Activated naive CD8-positive, alpha-beta T cell treated with anti-CD3 and anti-CD28 coated beads, Interleukin-2, amount 50 U/mL, for 16 hours (primary cell): ENCODE measurements at regions not wholly inside any gene's neighbourhood (a gene's known extent, or its start where the extent isn't known, plus 50 kb on each side); places are given as distances from the start of the nearest gene placed in this dataset.

Experiments used
- DNase-seq: peaks from one replicate; pipeline ENCODE4 v3.0.0-alpha.2; 2020; ENCODE audit warnings: low read depth, low spot score

DNA sequence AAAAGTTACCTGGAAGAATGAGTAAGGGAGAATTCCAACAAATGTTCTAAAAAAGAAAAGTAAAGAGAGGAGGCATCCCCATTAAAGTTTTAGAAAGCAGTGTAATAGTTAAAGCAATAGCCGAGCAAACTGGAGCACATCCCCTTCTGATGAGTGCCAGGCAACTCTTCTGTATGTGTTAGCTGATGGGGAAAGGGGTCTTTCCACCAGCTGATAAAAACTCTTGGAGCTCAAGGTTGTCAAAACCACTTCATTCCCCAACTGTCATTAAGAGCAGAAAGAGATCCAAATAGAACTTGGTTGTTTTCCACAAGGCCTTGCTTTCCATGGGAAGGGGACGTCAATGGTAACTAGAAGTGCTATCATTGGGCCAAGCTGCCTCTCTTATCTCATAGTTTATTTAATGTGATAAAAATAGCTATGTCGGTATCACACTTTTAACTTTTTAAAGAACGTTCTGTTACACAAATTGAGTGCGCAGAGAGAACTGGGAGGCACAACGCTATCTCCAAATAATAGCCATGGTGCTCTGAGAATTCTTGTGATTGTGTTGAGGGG is 116.9 kb downstream of the POLR2M start:
- DNase-seq = no peak

DNA sequence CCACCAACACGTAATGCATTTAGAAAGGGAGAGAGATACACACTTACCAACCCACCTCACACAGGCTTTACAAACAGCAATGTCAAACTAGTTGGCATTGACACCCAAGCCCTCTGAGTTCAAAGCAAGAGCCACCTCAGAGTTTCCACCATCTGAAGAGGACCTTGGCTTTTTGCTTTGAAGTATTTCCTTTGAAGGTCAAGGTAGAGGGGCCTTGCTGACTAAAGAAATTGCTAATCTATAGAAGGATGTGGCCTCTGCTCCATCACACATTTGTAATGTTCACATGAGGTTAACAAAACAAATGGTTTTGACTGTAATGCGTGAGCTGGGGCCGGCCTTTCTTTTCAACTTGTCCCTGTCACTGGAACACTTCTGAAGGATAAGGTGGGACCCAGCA is 117.7 kb downstream of the POLR2M start:
- no peak for DNase-seq

DNA sequence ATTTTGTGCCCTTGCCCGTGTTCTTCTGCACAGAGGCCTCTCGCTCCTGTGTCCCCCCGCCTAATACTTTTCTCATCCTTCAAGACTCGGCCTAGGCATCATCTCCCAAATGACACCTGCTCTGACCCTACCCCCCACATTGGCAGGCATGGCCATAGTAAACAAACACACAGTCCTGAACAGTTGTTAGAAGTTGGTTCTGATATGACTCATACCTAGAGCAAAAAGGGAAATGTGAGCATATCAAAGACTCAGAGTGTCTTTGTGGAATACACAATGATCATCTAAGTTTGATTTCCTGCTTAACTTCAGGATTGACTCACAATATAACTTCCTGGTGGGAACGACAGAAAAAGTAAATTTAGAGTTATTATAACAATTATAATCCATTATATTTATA is 120.5 kb downstream of the POLR2M start:
- DNase-seq = no peak

DNA sequence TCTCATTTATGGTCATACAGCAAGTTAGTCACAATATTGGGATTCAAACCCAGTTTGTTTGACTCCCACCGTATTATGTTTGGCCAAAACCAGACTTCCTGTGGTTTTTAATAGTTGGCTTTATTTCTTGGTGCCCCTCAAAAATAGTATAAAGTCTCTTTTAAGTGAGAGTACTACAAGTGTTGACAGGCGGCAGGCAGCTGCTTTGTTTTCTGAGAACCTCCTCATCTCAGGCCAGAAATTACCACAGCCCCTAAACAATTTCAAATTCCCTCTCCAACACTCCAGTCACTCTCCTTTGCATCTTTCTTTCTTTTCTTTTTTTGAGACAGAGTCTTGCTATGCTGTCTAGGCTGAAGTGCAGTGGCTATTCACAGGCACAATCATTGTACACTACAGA is 121.5 kb downstream of the POLR2M start:
- DNase-seq = no peak

DNA sequence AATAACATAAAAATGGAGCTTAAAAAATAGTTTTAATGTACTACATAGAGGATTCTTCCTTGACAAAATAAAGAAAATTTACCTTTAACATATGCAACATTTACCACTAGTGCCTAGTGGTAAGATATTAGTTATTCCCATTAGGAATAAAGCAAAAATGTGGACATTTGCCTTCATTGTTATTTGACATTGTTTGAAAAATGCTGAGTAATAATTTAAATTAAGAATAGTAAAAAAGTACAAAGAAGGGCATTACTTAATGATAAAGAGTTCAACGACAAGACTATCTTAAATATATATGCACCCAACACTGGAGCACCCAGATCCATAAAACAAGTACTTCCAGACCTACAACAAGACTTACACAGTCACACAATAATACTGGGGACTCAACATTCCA is 125.7 kb downstream of the POLR2M start:
- DNase-seq = no peak

DNA sequence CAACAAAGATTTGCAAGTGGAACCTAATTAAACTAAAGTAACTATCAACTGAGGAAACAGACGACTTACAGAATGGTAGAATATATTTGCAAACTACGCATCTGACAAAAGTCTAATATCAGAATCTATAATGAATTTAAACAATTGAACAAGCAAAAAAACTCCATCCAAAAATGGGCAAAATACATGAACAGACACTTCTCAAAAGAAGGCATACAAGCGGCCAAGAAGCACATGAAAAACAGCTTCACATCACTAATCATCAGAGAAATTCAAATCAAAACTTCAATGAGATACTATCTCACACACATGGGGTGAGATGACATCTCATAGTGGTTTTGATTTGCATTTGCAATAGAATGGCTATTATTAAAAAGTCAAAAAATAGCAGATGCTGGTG is 128.6 kb downstream of the POLR2M start:
- DNase-seq = no peak

DNA sequence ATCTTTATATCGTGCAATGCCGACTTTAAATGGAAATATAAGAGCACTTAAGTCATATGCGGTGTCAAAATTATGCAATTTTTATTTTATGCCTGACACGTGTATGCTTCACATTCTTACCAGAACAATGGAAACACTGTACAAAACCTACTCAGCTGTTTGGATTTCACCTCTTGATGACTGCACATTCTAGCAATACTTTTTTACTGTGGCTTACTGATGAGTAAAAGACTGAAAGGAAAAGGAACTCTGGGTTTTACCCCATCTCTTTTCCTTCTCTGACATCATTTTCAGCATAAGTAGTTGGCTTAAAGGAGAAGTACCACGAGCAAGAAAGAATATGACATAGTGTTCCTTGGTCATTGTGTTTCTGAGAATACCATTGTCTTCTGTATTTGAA is 142.8 kb downstream of the POLR2M start:
- no peak for DNase-seq

DNA sequence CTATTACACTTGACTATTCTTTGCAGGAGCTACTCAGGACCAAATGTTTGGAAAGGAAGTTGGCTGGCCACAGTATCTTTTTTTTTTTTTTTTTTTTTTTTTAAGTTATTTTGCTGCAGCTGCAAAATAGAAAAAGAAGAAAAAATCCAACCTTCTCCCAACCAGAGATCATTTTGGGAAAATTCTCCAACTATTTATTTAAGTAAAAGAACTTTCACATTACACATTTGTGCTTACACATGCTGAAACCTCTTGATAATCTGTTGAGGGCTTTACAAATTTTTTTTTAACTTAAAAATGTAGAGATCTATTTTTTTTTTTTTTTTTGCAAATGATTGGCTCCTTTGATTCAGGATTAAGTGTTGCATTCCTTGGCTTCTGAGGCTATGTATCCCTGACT is 148.0 kb downstream of the POLR2M start:
- DNase-seq = no peak

DNA sequence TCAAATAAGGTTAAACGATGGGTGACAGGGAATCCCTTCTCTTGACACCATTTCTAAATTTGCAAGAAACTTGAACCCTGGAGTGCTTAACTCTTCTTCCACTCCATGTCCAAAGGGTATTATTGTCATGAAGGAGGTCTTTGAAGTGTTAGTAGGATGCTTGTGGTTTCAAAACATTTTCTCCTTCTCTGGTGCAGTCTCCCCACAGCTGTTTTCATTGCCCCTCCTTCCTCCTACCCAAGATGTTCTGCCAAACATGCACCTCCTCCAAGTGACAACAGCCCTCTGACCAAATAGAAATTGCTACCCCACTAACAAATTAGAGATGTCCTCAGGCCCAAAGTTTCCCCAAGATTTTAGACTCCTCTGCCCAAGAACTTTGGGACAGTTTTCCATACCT is 151.4 kb downstream of the POLR2M start:
- no peak for DNase-seq

DNA sequence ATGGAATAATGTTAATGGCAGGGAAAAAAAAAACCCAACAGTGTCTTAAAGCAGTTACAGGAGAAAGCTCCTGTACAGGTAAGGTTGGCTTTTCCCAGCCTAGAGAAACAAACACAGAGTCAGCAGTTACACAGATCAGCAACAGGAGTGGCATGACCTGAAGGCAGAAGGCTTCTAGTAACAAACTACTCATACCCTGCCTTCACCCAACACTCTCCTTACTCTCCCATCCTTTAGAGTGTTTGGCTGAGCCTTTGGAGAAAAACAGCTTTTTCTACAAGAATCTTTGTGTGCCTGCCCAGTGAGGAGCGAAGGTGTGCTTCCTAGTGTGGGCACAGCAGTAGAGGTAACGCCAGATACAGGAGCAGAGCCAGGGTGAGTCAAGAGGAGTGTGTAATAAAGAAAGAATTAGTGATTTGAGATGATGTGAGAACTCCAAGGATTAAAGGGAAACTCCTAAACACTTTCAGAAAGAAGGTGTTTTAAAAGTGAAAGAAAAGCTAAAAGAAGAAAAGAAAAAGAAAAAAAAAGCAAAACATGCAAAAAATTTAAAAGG is 152.7 kb downstream of the POLR2M start:
- no peak for DNase-seq

DNA sequence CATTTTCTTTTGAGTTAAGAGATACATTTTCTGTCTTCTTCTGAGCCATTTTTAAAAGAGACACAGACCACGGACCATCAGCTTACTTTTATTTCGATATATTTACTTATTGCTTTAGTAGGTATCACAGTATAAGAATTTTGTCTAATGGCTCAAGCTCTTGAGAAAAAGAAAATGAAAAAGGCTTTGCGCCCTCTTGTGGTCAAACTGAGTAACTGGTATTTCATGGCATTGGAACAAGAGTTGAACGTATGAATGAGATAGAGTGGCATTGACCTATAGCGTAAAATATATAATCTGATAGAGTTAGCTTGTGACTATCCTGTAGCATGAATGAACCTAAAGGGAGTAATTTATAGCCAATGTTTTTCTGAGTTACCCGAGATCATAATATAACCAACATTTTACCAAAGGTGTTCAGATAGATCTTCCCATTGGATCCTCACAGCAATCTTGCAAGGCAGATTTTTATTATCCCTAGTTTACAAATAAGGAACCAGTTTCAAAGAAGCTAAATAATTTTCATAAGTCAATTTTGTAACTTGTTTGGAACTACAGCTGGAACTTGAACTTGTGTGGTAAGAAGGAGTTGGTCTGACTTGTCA is 154.6 kb downstream of the POLR2M start:
- DNase-seq = no peak

DNA sequence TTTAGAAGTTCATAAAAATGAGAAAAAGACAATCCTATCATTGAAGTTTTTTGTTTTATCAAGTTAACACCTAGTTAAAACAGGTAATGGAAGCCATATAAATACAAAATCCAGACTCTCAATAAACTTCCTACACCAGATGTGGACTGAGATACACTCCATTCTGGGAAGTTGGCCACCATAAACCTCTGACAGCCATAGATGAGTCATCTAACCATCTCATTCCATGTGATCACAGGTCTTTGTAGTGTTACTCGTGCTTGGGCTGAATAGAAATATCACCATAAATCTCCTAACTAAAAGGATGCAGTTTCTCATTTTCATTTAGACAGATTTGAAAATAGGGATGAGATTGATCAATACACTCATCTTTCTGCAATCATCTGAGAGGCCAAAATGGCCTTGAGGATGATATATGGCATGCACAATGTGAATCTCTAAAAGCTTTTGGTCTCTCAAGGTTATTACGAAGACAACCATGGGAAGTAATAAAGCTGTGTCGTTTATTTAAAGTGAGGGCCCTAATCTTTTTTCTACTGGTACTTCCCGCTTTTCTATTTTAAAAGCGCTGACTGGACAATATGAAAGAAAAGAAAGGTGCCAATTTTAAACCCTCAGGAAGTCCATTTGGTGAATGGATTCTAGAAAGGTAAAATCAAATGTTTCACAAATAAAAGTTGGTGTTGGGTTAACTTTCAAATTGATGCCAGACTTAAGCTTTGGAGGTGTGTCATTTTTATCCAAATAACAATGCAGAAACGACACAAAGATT is 155.5 kb downstream of the POLR2M start:
- DNase-seq = no peak

DNA sequence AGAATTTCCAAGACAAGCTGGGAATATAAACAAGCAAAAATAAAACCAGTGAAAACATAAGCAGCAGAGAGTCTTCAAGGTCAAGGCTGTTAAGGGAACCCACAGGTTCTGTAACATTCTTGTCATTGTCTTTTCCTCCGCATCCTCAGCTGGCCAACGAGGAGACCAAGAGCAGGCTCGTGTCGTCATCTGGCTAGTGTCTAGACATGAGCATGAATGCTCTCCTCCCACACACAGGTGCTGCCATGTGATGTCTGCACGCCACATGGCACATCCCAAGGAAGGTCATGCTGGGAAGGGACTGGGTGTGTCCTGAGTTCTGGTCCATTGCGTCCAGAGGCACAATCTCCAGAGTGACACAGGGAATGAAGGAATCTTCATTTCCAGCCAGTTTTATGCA is 156.2 kb downstream of the POLR2M start:
- DNase-seq = no peak

DNA sequence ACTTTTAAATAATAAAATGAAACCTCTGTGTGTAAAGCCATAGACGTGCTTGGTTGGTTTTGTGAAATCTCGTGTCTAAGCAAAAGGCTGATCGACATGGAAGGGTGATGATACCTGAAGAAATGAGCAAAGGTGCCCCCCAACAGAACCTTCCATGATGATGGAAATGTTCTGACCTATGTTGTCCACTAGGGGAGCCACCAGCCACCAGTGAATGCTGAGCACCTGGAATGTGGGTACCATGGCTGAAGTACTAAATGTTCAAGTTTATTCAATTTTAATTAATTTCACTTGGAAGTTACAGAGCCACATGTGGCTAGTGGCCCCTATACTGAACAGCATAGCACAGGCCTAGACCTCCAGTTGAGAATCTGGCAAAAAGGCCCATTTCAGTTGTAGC is 158.8 kb downstream of the POLR2M start:
- DNase-seq = no peak

DNA sequence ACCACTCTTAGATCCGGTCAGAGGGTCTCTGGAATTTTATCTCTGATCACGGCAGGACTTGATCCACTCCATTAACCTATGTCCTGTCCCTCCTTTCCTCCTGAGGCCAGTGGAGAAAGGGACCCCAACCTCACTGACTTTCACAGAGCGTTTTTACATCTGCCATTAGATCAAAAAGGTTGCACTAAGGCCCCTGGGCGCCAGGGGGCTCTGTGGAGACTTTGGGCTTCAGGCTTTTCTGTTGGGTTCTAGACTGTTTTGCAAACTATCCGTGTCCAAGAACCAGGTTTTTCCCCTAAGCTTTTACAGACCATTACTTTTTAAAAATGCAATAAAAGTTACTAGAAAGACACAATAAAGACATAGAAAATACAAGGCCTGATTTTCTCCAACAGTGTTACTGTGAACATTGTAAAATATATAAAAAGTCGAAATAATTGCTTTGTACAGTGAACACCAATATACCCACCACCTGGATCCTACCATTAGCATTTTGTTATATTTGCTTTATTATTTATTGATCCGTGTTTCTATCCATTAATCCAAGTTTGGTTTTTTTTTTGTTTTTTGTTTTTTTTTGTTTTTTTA is 159.7 kb downstream of the POLR2M start:
- DNase-seq = peak; percentile 17

DNA sequence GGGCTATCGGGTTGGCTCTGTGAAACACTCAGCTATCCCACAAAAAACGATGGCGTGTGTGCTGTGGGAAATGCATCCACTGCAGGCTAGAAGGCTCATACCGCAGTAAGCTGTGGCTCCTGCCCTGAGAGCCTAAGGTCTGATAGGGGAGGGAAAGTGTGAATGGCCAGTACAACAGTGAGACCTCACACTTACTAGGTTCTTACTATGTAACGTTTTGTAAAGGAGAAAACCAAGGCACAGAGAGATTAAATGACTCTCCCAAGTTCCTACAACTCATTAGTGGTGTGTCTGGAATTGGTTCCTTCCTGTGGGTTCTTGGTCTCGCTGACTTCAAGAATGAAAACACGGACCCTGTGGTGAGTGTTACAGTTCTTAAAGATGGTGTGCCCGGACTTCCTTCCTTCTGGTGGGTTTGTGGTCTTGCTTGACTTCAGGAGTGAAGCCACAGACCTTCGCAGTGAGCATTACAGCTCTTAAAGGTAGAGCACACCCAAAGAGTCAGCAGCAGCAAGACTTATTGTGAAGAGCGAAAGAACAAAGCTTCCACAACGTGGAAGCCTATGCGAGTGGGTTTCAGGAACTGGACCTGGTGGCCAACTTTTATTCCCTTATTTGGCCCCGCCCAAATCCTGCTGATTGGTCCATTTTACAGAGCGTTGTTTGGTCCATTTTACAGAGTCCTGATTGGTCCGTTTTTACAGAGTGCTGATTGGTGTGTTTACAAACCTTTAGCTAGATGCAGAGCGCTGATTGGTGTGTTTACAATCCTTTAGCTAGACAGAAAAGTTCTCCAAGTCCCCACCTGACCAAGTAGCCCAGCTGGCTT is 161.7 kb downstream of the POLR2M start:
- DNase-seq = no peak

DNA sequence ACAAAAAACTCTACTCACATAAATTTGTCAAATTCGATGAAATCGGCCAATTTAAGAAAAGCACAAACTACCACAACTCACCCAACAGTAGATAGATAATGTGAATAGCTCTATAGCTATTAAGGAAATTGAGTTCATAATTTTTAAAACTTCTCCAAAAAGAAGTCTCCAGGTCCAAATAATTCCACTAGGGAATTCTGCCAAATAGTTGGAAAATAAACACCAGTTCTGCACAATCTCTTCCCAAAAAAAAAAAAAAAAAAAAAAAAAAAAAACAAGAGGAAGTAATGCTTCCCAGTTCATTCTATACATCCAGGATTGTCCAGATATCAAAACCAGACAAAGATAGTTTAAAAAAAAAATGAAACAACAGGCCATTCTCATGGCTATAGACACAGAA is 164.2 kb downstream of the POLR2M start:
- DNase-seq = no peak

DNA sequence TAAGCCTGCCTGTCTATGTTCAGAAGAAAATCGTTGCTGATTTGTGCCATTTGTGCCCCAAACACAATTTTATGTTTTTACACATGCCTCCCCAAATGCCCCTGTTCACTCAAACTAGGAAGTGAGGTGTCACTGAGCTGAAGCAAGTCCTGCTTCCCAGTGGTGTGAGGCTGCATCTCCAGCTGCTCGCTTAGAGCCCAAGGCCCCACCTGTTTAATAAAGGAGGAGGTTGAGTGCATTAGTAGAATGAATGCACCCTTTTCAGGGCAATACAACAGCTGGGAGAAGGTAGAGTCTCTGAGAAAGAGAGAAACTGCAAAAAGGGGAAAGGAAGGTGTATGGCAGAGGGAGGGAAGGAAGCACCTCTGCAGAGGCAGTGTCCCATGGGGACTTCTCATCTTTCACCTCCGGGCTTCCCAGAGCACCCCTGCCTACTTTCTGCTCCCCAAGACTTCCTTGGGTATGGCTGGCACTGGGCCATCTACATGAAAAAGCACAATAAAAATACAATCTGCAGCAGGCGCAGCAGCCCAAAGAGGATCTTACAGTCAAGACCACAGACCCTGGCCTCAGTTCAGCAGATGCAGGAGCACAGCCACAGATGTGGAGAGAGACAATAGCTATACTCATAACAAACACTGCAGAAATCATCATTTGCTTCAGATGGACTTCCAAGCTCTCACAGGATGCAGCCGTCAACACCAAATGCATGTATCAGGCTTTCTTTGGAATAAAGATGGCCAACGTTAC is 165.9 kb downstream of the POLR2M start:
- no peak for DNase-seq

DNA sequence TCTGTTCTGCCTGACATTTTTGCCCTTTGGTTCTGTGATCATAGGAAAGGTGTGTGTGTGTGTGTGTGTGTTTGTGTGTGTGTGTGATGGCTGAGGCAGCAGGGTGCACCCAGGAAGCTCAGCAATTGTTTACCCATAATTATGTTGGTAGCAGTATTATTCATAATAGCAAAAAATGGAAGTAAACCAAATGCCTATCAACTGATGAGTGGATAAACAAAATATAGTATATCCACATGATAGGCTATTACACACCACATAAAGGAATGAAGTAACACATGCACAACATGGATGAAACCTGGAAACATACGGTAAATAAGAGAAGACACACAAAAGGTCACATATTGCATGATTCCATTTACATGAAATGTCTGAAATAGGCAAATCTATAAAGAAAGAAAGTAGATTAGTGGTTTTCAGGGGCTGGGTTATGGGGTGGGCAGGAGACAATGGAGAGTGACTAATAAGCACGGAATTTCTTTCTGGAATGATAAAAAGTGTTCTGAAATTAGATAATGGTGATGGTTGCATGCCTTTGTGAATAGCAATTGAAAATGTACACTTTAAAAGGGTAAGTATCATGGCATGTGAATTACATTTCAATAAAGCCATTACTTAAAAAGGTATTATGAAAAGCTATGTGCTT is 167.2 kb downstream of the POLR2M start:
- DNase-seq = no peak

DNA sequence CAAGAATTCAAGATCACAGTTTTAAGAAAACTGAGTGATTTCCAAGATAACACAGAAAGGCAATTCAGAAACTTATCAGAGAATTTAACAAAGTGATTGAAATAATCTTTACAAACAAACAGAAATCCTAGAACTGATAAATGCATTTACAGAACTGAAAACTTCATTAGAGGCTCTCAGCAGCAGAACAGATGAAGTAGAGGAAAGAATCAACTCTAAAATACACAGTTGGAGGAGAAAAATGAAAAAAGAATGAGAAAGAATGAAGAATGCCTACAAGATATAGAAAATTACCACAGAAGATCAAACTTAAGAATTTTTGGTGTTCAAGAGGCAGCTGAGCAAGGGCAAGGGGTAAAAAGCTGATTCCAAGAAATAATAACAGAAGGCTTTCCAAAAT is 168.8 kb downstream of the POLR2M start:
- no peak for DNase-seq

DNA sequence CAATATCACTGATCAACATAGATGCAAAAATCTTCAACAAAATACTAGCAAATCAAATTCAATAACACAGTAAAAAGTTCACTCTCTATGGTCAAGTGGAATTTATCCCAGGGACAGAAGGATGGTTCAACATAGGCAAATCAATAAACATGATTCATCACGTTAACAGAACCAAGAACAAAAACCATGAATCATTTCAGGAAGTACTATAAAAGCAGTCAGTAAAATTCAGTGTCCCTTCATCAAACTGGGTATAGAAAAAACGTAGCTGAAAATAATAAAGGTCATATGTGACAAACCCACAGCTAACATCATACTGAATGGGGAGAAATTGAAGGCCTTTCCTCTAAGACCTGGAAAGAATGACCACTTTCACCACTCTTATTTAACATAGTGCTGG is 172.1 kb downstream of the POLR2M start:
- no peak for DNase-seq
